Panc1 (cell line): ENCODE measurements at regions not wholly inside any gene's neighbourhood (a gene's known extent, or its start where the extent isn't known, plus 50 kb on each side); places are given as distances from the start of the nearest gene placed in this dataset.
"Not testable (repeated sequence)": the region's sequence is repeated elsewhere in the genome, so short reads cannot be mapped to it uniquely, and the experiment has no call there.

ENCODE experiments used
- POLR2AphosphoS5 ChIP-seq: IDR thresholded peaks from 2 replicates; pipeline ENCODE4 v1.6.1; 2012; ENCODE audit warnings: mild to moderate bottlenecking, low read depth, low read length, moderate library complexity
- TF ChIP-seq, protein P1 (sequence below): fragments of 450-650 bp; IDR thresholded peaks from 2 replicates; pipeline ENCODE4 v1.5.1; 2017; ENCODE audit warnings: mild to moderate bottlenecking

DNA sequence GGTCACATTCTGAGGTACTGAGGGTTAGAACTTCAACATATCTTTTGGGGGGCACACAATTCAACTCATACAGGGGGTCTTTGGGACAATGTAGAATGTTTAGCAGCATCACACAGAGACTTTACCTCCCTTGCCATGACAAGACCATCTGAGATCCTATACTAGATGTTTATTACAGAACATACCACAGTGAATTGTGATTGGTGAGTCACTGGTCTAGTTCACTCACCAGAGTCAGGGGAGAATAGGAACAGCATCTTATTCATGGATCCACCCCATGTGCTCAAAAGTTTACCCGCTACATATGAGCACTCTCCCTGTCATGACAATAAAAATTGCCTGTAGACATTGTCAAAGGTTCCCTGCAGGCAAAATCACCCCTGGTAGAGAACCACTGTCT is 171.1 kb downstream of the HHIPL2 start:
- TF ChIP-seq, protein P1, sequence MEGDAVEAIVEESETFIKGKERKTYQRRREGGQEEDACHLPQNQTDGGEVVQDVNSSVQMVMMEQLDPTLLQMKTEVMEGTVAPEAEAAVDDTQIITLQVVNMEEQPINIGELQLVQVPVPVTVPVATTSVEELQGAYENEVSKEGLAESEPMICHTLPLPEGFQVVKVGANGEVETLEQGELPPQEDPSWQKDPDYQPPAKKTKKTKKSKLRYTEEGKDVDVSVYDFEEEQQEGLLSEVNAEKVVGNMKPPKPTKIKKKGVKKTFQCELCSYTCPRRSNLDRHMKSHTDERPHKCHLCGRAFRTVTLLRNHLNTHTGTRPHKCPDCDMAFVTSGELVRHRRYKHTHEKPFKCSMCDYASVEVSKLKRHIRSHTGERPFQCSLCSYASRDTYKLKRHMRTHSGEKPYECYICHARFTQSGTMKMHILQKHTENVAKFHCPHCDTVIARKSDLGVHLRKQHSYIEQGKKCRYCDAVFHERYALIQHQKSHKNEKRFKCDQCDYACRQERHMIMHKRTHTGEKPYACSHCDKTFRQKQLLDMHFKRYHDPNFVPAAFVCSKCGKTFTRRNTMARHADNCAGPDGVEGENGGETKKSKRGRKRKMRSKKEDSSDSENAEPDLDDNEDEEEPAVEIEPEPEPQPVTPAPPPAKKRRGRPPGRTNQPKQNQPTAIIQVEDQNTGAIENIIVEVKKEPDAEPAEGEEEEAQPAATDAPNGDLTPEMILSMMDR = not testable (repeated sequence)
- TF ChIP-seq POLR2AphosphoS5 = not testable (repeated sequence)
